Spleen (tissue), 11 donors: ENCODE measurements at regions not wholly inside any gene's neighbourhood (a gene's known extent, or its start where the extent isn't known, plus 50 kb on each side); places are given as distances from the start of the nearest gene placed in this dataset.

Experiments used
- DNase-seq: peaks from one replicate; pipeline ENCODE4 v3.0.0-alpha.2; 2020
- H3K27ac ChIP-seq, 8 donors: fragments of 200-600 bp; sonication (generic) in 7 of 8; 1 replicate in 4 of 8; 2 replicates in 4 of 8; pipeline versions ENCODE4 v1.5.0 to v1.8.0; 2016 to 2021; ENCODE audit warnings: inconsistent platforms in 4 of 8, mild to moderate bottlenecking in 4 of 8, moderate library complexity in 1 of 8
- H3K27me3 ChIP-seq, 7 donors: fragments of 200-600 bp; sonication (generic) in 6 of 7; replicated peaks in 1 of 7; 1 replicate in 4 of 7; 2 replicates in 3 of 7; pipeline versions ENCODE4 v1.5.0 to v1.8.0; 2016 to 2021; ENCODE audit warnings: inconsistent platforms in 3 of 7, mild to moderate bottlenecking in 1 of 7
- H3K36me3 ChIP-seq, 6 donors: fragments of 200-600 bp; sonication (generic) in 5 of 6; 1 replicate in 4 of 6; 2 replicates in 2 of 6; pipeline versions ENCODE4 v1.5.0 to v1.8.0; 2016 to 2021; ENCODE audit warnings: inconsistent platforms in 2 of 6
- H3K4me1 ChIP-seq, 6 donors: fragments of 200-600 bp; sonication (generic) in 5 of 6; 1 replicate in 3 of 6; 2 replicates in 3 of 6; pipeline versions ENCODE4 v1.5.0 to v1.8.0; 2016 to 2021; ENCODE audit warnings: inconsistent platforms in 3 of 6
- H3K4me3 ChIP-seq, 8 donors: fragments of 200-600 bp; sonication (generic) in 7 of 8; 1 replicate in 4 of 8; 2 replicates in 4 of 8; pipeline versions ENCODE4 v1.5.0 to v1.8.0; 2016 to 2021; ENCODE audit warnings: inconsistent platforms in 4 of 8, mild to moderate bottlenecking in 4 of 8, moderate library complexity in 2 of 8
- H3K9me3 ChIP-seq, 8 donors: fragments of 200-600 bp; sonication (generic) in 7 of 8; 1 replicate in 4 of 8; 2 replicates in 4 of 8; pipeline versions ENCODE4 v1.5.0 to v1.8.0; 2016 to 2021; ENCODE audit warnings: inconsistent platforms in 4 of 8
- CTCF ChIP-seq, 11 experiments: fragments of 200-600 bp in 7 of 11; fragments of 450-650 bp in 4 of 11; sonication (generic) in 4 of 11; IDR thresholded peaks in 8 of 11; conservative IDR thresholded peaks in 3 of 11; 1 replicate in 7 of 11; 2 replicates in 4 of 11; pipeline versions ENCODE4 v1.4.0 to v1.8.0; 2016 to 2021; ENCODE audit warnings: antibody characterized with exemption in 11 of 11, inconsistent platforms in 4 of 11, mild to moderate bottlenecking in 1 of 11
- POLR2A ChIP-seq, 3 donors: fragments of 450-650 bp; IDR thresholded peaks; one replicate each; pipeline ENCODE4 v1.5.1; 2017; ENCODE audit warnings: antibody characterized with exemption in 3 of 3, mild to moderate bottlenecking in 1 of 3
- POLR2AphosphoS5 ChIP-seq, 3 donors: sonication (generic); formaldehyde crosslinking; IDR thresholded peaks; one replicate each; pipeline ENCODE4 v1.5.1; 2017; ENCODE audit warnings: antibody characterized with exemption in 3 of 3
- WGBS, 5 donors: extraction: QIAGEN DNeasy Blood & Tissue Kit in 3 of 5; methylation state at CpG; one replicate each; pipeline versions ENCODE4 v1.1.5 to v1.1.7; 2013 to 2018; 5-methylcytosine and 5-hydroxymethylcytosine counted together
- intact Hi-C: fragments of 100-400 bp; cut with DNase I; formaldehyde crosslinking; loops from one replicate; pipeline ENCODE4 v1.15.0; 2023; ENCODE audit warnings: low total_unique reads
- donor health status: healthy with polysubstance abuse.
- donor health status: DM: no; HTN: no; CAD: no; lungs with moderate emphysema.
- donor health status: DM: no; HTN: no; CAD: no.
- donor health status: Bipolar disorder and iron deficiency.
- donor health status: healthy.
- donor health status: DM: no; HTN: no; CAD: no.
- donor health status: DM: yes; HTN: yes; CAD: no.

GRCh38 chr10:131655101-131655849 is 245.5 kb upstream of the PPP2R2D start:
- Histone ChIP-seq H3K9me3 (peaks cover 0 to under 1% (median 0%) of the 10 kb centered on the region in 8 donors), H3K36me3 (no peaks in the 10 kb centered on the region), H3K4me1 (peaks cover 0 to 27% (median 15%) of the 10 kb centered on the region in 6 donors), H3K27me3 (peaks cover 0 to 46% (median 7%) of the 10 kb centered on the region in 7 donors), H3K4me3 (no peak overlapping the region), H3K27ac (peak overlapping the region in 2 of 8 donors; percentile 4 to 6)
- peak in 1 of 3 donors; percentile 16 for TF ChIP-seq POLR2AphosphoS5 (IDR thresholded peaks at IDR 0.05)
- no peak for TF ChIP-seq CTCF (IDR thresholded peaks at IDR 0.05 in 8 of 11, conservative IDR thresholded peaks at IDR 0.05 in 3 of 11)
- DNase-seq = peak; percentile 71
- intact Hi-C loops = no loop called here
- WGBS, 5 donors = 66 to 73% (median 70%) methylated on average over 13 to 16 of the region's 16 CpGs

- Histone ChIP-seq H3K27ac (no peak overlapping the region), H3K36me3 (no peaks in the 10 kb centered on the region), H3K9me3 (peaks cover 0 to 6% (median 0%) of the 10 kb centered on the region in 8 donors), H3K4me3 (no peak overlapping the region), H3K27me3 (peaks cover 0 to 43% (median 7%) of the 10 kb centered on the region in 7 donors), H3K4me1 (peaks cover 0 to 27% (median 15%) of the 10 kb centered on the region in 6 donors)
- 68 to 82% (median 73%) methylated on average over 7 of the region's 7 CpGs for WGBS, 5 donors
- no peak for TF ChIP-seq CTCF (IDR thresholded peaks at IDR 0.05 in 8 of 11, conservative IDR thresholded peaks at IDR 0.05 in 3 of 11)
- TF ChIP-seq POLR2AphosphoS5 (IDR thresholded peaks at IDR 0.05) = no peak
- TF ChIP-seq POLR2A (IDR thresholded peaks at IDR 0.05) = no peak
- no peak for DNase-seq
- intact Hi-C loops = no loop called here
Measured at GRCh38 chr10:131656009-131656408, 244.8 kb upstream of the PPP2R2D start.

- peak; percentile 80 for DNase-seq
- peaks cover 0 to 39% (median 7%) of the 10 kb centered on the region in 7 donors for H3K27me3 ChIP-seq
- H3K9me3 ChIP-seq = peaks cover 0 to 6% (median 0%) of the 10 kb centered on the region in 8 donors
- 61 to 88% (median 83%) methylated on average over 7 to 9 of the region's 9 CpGs for WGBS, 5 donors
- intact Hi-C loops = no loop called here
- no peak overlapping the region for H3K27ac ChIP-seq
- no peak overlapping the region for H3K4me3 ChIP-seq
- H3K4me1 ChIP-seq = peaks cover 0 to 26% (median 15%) of the 10 kb centered on the region in 6 donors
- TF ChIP-seq POLR2A (IDR thresholded peaks at IDR 0.05) = no peak
- TF ChIP-seq POLR2AphosphoS5 (IDR thresholded peaks at IDR 0.05) = peak in 2 of 3 donors; percentile 43 to 61
- TF ChIP-seq CTCF (IDR thresholded peaks at IDR 0.05 in 8 of 11, conservative IDR thresholded peaks at IDR 0.05 in 3 of 11) = no peak
- H3K36me3 ChIP-seq = no peaks in the 10 kb centered on the region
Measured at GRCh38 chr10:131656431-131656841, 244.4 kb upstream of the PPP2R2D start.

GRCh38 chr10:131657318-131657984 is 243.4 kb upstream of the PPP2R2D start:
- intact Hi-C loops = no loop called here
- TF ChIP-seq POLR2A (IDR thresholded peaks at IDR 0.05) (no peak), POLR2AphosphoS5 (IDR thresholded peaks at IDR 0.05) (no peak), CTCF (IDR thresholded peaks at IDR 0.05 in 8 of 11, conservative IDR thresholded peaks at IDR 0.05 in 3 of 11) (no peak)
- WGBS, 5 donors = 78 to 86% (median 82%) methylated on average over 16 of the region's 16 CpGs
- Histone ChIP-seq H3K27ac (no peak overlapping the region), H3K27me3 (peaks cover 0 to 29% (median 0%) of the 10 kb centered on the region in 7 donors), H3K4me3 (no peak overlapping the region), H3K9me3 (peaks cover 0 to 6% (median 0%) of the 10 kb centered on the region in 8 donors), H3K4me1 (peaks cover 0 to 16% (median 7%) of the 10 kb centered on the region in 6 donors), H3K36me3 (no peaks in the 10 kb centered on the region)
- peak; percentile 63 for DNase-seq
